GM19043 (cell line): ENCODE measurements at regions not wholly inside any gene's neighbourhood (a gene's known extent, or its start where the extent isn't known, plus 50 kb on each side); places are given as distances from the start of the nearest gene placed in this dataset.

Source experiments
- ATAC-seq: cut with Tn5 transposase; IDR thresholded peaks from one replicate; pipeline ENCODE4 v1.9.1; 2021; ENCODE audit warnings: low read depth; ENCODE audit not compliant: unreplicated experiment

GRCh38 chr6:113110211-113110610, 746.9 kb upstream of the MARCKS start:
- no peak for ATAC-seq

GRCh38 chr6:113111550-113111949, 745.6 kb upstream of the MARCKS start:
- no peak for ATAC-seq

GRCh38 chr6:113112086-113112485, 745.1 kb upstream of the MARCKS start:
- ATAC-seq: no peak

GRCh38 chr6:113115196-113115595, 741.9 kb upstream of the MARCKS start:
- no peak for ATAC-seq

- no peak for ATAC-seq
These were observed 736.9 kb upstream of the MARCKS start for GRCh38 chr6:113120224-113120581.

- ATAC-seq: no peak
These were observed 736.4 kb upstream of the MARCKS start for GRCh38 chr6:113120582-113121285.

- ATAC-seq: no peak
These were observed 735.6 kb upstream of the MARCKS start for GRCh38 chr6:113121571-113121970.

- ATAC-seq: no peak
These were observed 735.1 kb upstream of the MARCKS start for GRCh38 chr6:113122060-113122459.

GRCh38 chr6:113125626-113126025, 731.5 kb upstream of the MARCKS start:
- no peak for ATAC-seq

GRCh38 chr6:113127786-113128419, 729.2 kb upstream of the MARCKS start:
- ATAC-seq: no peak

GRCh38 chr6:113128661-113129060, 728.5 kb upstream of the MARCKS start:
- no peak for ATAC-seq

GRCh38 chr6:113129991-113130390, 727.2 kb upstream of the MARCKS start:
- no peak for ATAC-seq

- no peak for ATAC-seq
These were observed 719.7 kb upstream of the MARCKS start for GRCh38 chr6:113137426-113137825.

GRCh38 chr6:113140721-113141120, 716.4 kb upstream of the MARCKS start:
- no peak for ATAC-seq

GRCh38 chr6:113141901-113142300, 715.2 kb upstream of the MARCKS start:
- no peak for ATAC-seq

- ATAC-seq: no peak
These were observed 714.4 kb upstream of the MARCKS start for GRCh38 chr6:113142671-113143174.

GRCh38 chr6:113143206-113143605, 713.9 kb upstream of the MARCKS start:
- no peak for ATAC-seq

GRCh38 chr6:113144117-113144516, 713.0 kb upstream of the MARCKS start:
- no peak for ATAC-seq

GRCh38 chr6:113146878-113147277, 710.3 kb upstream of the MARCKS start:
- no peak for ATAC-seq

GRCh38 chr6:113147544-113147943, 709.6 kb upstream of the MARCKS start:
- ATAC-seq: no peak

GRCh38 chr6:113148566-113148965, 708.6 kb upstream of the MARCKS start:
- ATAC-seq: no peak

GRCh38 chr6:113149511-113149910, 707.6 kb upstream of the MARCKS start:
- no peak for ATAC-seq
